ENCODE measurements at regions not wholly inside any gene's neighbourhood (a gene's known extent, or its start where the extent isn't known, plus 50 kb on each side); places are given as distances from the start of the nearest gene placed in this dataset.

- Histone ChIP-seq H3K79me2 (ENCODE audit: insufficient read depth) (peaks cover 74% of the 10 kb centered on the region), H4K20me1 (ENCODE audit: insufficient read depth) (no peaks in the 10 kb centered on the region; the same call in 1 of the 2 replicates), H3K9me3 (ENCODE audit: low read depth) (no peaks in the 10 kb centered on the region), H3K27me3 (replicated peaks; ENCODE audit: insufficient read depth) (no peaks in the 10 kb centered on the region), H3K4me2 (ENCODE audit: unreplicated experiment) (no peak overlapping the region), H3K9me2 (ENCODE audit: insufficient read depth) (no peaks in the 10 kb centered on the region), H3K9ac (no peak overlapping the region), H3K27ac (no peak overlapping the region), H3K4me1 (ENCODE audit: insufficient read depth) (no peaks in the 10 kb centered on the region), H3K4me3 (no peak overlapping the region), H3F3A (ENCODE audit: insufficient read depth) (no peaks in the 10 kb centered on the region), H3K36me3 (ENCODE audit: low read depth) (no peaks in the 10 kb centered on the region), H2AFZ (no peak overlapping the region)
- DNase-seq = no peak
- in situ Hi-C loops (cut with MboI) = no loop called here
- no peak for TF ChIP-seq EZH2 (IDR thresholded peaks at IDR 0.05; ENCODE audit: insufficient read depth, poor library complexity, severe bottlenecking)
- TF ChIP-seq EZH2phosphoT487 (IDR thresholded peaks at IDR 0.05; ENCODE audit: insufficient read depth, low read depth) = no peak
- WGBS, 2 experiments (ENCODE audit: low coverage in 1 of 2, low lambda C conversion rate in 2 of 2, missing lambda C conversion rate in 2 of 2) = 86 to 90% methylated on average over 9 of the region's 9 CpGs
These were observed 147.5 kb upstream of the CIBAR2 start for GRCh38 chr16:85259832-85260167.

- no peak overlapping the region for H3K4me2 ChIP-seq (ENCODE audit: unreplicated experiment)
- H3K9me2 ChIP-seq (ENCODE audit: insufficient read depth) = no peaks in the 10 kb centered on the region
- in situ Hi-C loops (cut with MboI) = no loop called here
- DNase-seq = no peak
- H3K9ac ChIP-seq = no peak overlapping the region
- H3K27me3 ChIP-seq (replicated peaks; ENCODE audit: insufficient read depth) = no peaks in the 10 kb centered on the region
- H3K4me3 ChIP-seq = no peak overlapping the region
- H3K79me2 ChIP-seq (ENCODE audit: insufficient read depth) = peaks cover 77% of the 10 kb centered on the region
- H3K36me3 ChIP-seq (ENCODE audit: low read depth) = no peaks in the 10 kb centered on the region
- H3K4me1 ChIP-seq (ENCODE audit: insufficient read depth) = no peaks in the 10 kb centered on the region
- no peaks in the 10 kb centered on the region for H3F3A ChIP-seq (ENCODE audit: insufficient read depth)
- TF ChIP-seq EZH2 (IDR thresholded peaks at IDR 0.05; ENCODE audit: insufficient read depth, poor library complexity, severe bottlenecking) (no peak), EZH2phosphoT487 (IDR thresholded peaks at IDR 0.05; ENCODE audit: insufficient read depth, low read depth) (no peak)
- H3K9me3 ChIP-seq (ENCODE audit: low read depth) = no peaks in the 10 kb centered on the region
- no peak overlapping the region for H3K27ac ChIP-seq
- WGBS, 2 experiments (ENCODE audit: low coverage in 1 of 2, low lambda C conversion rate in 2 of 2, missing lambda C conversion rate in 2 of 2) = 93 to 94% methylated on average over 9 to 10 of the region's 10 CpGs
- no peak overlapping the region for H2AFZ ChIP-seq
- H4K20me1 ChIP-seq (ENCODE audit: insufficient read depth) = no peaks in the 10 kb centered on the region; the same call in 1 of the 2 replicates
These were observed 148.9 kb upstream of the CIBAR2 start for GRCh38 chr16:85261204-85261603.

- Histone ChIP-seq H3K27me3 (replicated peaks; ENCODE audit: insufficient read depth) (no peaks in the 10 kb centered on the region), H3K9me3 (ENCODE audit: low read depth) (no peaks in the 10 kb centered on the region), H3F3A (ENCODE audit: insufficient read depth) (no peaks in the 10 kb centered on the region), H2AFZ (no peak overlapping the region), H3K4me1 (ENCODE audit: insufficient read depth) (no peaks in the 10 kb centered on the region), H3K4me3 (no peak overlapping the region), H3K4me2 (ENCODE audit: unreplicated experiment) (no peak overlapping the region), H3K9me2 (ENCODE audit: insufficient read depth) (no peaks in the 10 kb centered on the region), H3K27ac (no peak overlapping the region), H4K20me1 (ENCODE audit: insufficient read depth) (no peaks in the 10 kb centered on the region; the same call in 1 of the 2 replicates), H3K79me2 (ENCODE audit: insufficient read depth) (peaks cover 76% of the 10 kb centered on the region), H3K9ac (no peak overlapping the region), H3K36me3 (ENCODE audit: low read depth) (no peaks in the 10 kb centered on the region)
- in situ Hi-C loops (cut with MboI) = no loop called here
- no peak for DNase-seq
- 93% methylated on average over 24 to 27 of the region's 27 CpGs for WGBS, 2 experiments (ENCODE audit: low coverage in 1 of 2, low lambda C conversion rate in 2 of 2, missing lambda C conversion rate in 2 of 2)
- TF ChIP-seq EZH2 (IDR thresholded peaks at IDR 0.05; ENCODE audit: insufficient read depth, poor library complexity, severe bottlenecking) = no peak
- no peak for TF ChIP-seq EZH2phosphoT487 (IDR thresholded peaks at IDR 0.05; ENCODE audit: insufficient read depth, low read depth)
These were observed 149.6 kb upstream of the CIBAR2 start for GRCh38 chr16:85261657-85262557.

- Histone ChIP-seq H3K9me2 (ENCODE audit: insufficient read depth) (no peaks in the 10 kb centered on the region), H3K36me3 (ENCODE audit: low read depth) (no peaks in the 10 kb centered on the region), H3F3A (ENCODE audit: insufficient read depth) (no peaks in the 10 kb centered on the region), H2AFZ (no peak overlapping the region), H4K20me1 (ENCODE audit: insufficient read depth) (no peaks in the 10 kb centered on the region; the same call in 1 of the 2 replicates), H3K4me3 (no peak overlapping the region), H3K4me2 (ENCODE audit: unreplicated experiment) (no peak overlapping the region), H3K9ac (no peak overlapping the region), H3K9me3 (ENCODE audit: low read depth) (no peaks in the 10 kb centered on the region), H3K4me1 (ENCODE audit: insufficient read depth) (no peaks in the 10 kb centered on the region), H3K27me3 (replicated peaks; ENCODE audit: insufficient read depth) (no peaks in the 10 kb centered on the region), H3K79me2 (ENCODE audit: insufficient read depth) (peaks cover 75% of the 10 kb centered on the region), H3K27ac (no peak overlapping the region)
- no peak for DNase-seq
- in situ Hi-C loops (cut with MboI) = no loop called here
- no peak for TF ChIP-seq EZH2 (IDR thresholded peaks at IDR 0.05; ENCODE audit: insufficient read depth, poor library complexity, severe bottlenecking)
- TF ChIP-seq EZH2phosphoT487 (IDR thresholded peaks at IDR 0.05; ENCODE audit: insufficient read depth, low read depth) = no peak
- 94 to 97% methylated on average over 18 to 22 of the region's 22 CpGs for WGBS, 2 experiments (ENCODE audit: low coverage in 1 of 2, low lambda C conversion rate in 2 of 2, missing lambda C conversion rate in 2 of 2)
These were observed 150.4 kb upstream of the CIBAR2 start for GRCh38 chr16:85262558-85263238.
